PFSK-1 (cell line): ENCODE measurements at regions not wholly inside any gene's neighbourhood (a gene's known extent, or its start where the extent isn't known, plus 50 kb on each side); places are given as distances from the start of the nearest gene placed in this dataset.

Experiments used
- FOXP2 ChIP-seq: optimal IDR thresholded peaks from 2 replicates; pipeline ENCODE3; 2011; ENCODE audit warnings: borderline replicate concordance, control low read depth, inconsistent platforms; ENCODE audit not compliant: insufficient read depth; ENCODE audit errors: extremely low read length, extremely low read depth
- POLR2AphosphoS5 ChIP-seq: IDR thresholded peaks from 2 replicates; pipeline ENCODE4 v1.6.1; 2012; ENCODE audit warnings: low read depth, mild to moderate bottlenecking, control low read depth, low read length, moderate library complexity
- SIN3A ChIP-seq: IDR thresholded peaks from 2 replicates; pipeline ENCODE4 v1.6.1; 2012; ENCODE audit warnings: mild to moderate bottlenecking, low read length, moderate library complexity, borderline replicate concordance; ENCODE audit not compliant: insufficient read depth
- TAF1 ChIP-seq: IDR thresholded peaks from 2 replicates; pipeline ENCODE4 v1.6.1; 2012; ENCODE audit warnings: low read length, control low read depth, borderline replicate concordance; ENCODE audit not compliant: insufficient read depth
- TF ChIP-seq, protein P1 (sequence below), 2 experiments: IDR thresholded peaks; 2 replicates each; pipeline versions ENCODE4 v1.6.1 to v1.8.0; 2011 to 2012; ENCODE audit warnings: low read depth in 2 of 2, low read length in 2 of 2, control low read depth in 1 of 2, inconsistent platforms in 1 of 2, mild to moderate bottlenecking in 1 of 2, moderate library complexity in 1 of 2; ENCODE audit not compliant: insufficient read depth in 1 of 2

DNA sequence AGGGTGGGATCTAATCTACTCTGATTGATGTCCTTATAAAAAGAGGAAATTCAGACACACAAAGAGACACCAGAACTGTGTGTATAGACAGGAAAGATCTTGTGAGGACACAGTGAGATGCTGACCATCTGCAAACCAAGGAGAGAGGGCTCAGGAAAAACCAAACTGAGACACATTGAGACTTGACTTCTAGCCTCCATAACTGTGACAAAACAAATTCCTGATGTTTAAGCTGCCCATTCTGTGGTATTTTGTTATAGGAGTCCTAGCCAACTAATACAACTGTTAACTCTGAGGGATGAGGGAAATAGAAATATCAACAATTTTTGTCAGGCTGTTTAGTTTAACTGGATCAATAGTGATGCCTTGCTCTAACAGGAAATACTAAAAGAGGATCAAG, 93.4 kb upstream of the COL3A1 start:
- TF ChIP-seq POLR2AphosphoS5: no peak
- TF ChIP-seq TAF1: no peak
- TF ChIP-seq, protein P1, sequence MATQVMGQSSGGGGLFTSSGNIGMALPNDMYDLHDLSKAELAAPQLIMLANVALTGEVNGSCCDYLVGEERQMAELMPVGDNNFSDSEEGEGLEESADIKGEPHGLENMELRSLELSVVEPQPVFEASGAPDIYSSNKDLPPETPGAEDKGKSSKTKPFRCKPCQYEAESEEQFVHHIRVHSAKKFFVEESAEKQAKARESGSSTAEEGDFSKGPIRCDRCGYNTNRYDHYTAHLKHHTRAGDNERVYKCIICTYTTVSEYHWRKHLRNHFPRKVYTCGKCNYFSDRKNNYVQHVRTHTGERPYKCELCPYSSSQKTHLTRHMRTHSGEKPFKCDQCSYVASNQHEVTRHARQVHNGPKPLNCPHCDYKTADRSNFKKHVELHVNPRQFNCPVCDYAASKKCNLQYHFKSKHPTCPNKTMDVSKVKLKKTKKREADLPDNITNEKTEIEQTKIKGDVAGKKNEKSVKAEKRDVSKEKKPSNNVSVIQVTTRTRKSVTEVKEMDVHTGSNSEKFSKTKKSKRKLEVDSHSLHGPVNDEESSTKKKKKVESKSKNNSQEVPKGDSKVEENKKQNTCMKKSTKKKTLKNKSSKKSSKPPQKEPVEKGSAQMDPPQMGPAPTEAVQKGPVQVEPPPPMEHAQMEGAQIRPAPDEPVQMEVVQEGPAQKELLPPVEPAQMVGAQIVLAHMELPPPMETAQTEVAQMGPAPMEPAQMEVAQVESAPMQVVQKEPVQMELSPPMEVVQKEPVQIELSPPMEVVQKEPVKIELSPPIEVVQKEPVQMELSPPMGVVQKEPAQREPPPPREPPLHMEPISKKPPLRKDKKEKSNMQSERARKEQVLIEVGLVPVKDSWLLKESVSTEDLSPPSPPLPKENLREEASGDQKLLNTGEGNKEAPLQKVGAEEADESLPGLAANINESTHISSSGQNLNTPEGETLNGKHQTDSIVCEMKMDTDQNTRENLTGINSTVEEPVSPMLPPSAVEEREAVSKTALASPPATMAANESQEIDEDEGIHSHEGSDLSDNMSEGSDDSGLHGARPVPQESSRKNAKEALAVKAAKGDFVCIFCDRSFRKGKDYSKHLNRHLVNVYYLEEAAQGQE (IDR thresholded peaks at IDR 0.05; ENCODE audit: insufficient read depth in 1 of 2, low read depth in 2 of 2, low read length in 2 of 2): no peak
- TF ChIP-seq SIN3A: no peak
- TF ChIP-seq FOXP2: no peak
